GM12878 (cell line): ENCODE measurements at regions not wholly inside any gene's neighbourhood (a gene's known extent, or its start where the extent isn't known, plus 50 kb on each side); places are given as distances from the start of the nearest gene placed in this dataset.

Experiments
- BMI1 ChIP-seq: fragments of 450-650 bp; IDR thresholded peaks from 2 replicates; pipeline ENCODE4 v1.6.1; 2016; ENCODE audit warnings: mild to moderate bottlenecking, moderate library complexity, borderline replicate concordance
- CBX5 ChIP-seq: sonication (generic); IDR thresholded peaks from 2 replicates; pipeline ENCODE4 v1.6.1; 2016; ENCODE audit warnings: low read depth, moderate library complexity, mild to moderate bottlenecking, inconsistent platforms
- CREB1 ChIP-seq: IDR thresholded peaks from 2 replicates; pipeline ENCODE4 v1.6.1; 2012; ENCODE audit warnings: low read depth, mild to moderate bottlenecking, inconsistent platforms
- ESRRA ChIP-seq: IDR thresholded peaks from 2 replicates; pipeline ENCODE4 v1.6.1; 2012; ENCODE audit warnings: mild to moderate bottlenecking, low read length, improper control_type of control experiment
- EZH2 ChIP-seq: IDR thresholded peaks from 2 replicates; pipeline ENCODE4 v1.6.1; 2012; ENCODE audit warnings: low read depth, mild to moderate bottlenecking, control low read depth, inconsistent platforms, low read length, borderline replicate concordance; ENCODE audit not compliant: control insufficient read depth
- POLR2AphosphoS5 ChIP-seq: IDR thresholded peaks from 2 replicates; pipeline ENCODE4 v1.6.1; 2011; ENCODE audit warnings: mild to moderate bottlenecking, low read length, inconsistent platforms
- YY1 ChIP-seq: IDR thresholded peaks from 2 replicates; pipeline ENCODE4 v1.6.1; 2011; ENCODE audit warnings: low read depth, mild to moderate bottlenecking, low read length
- TF ChIP-seq, protein P1 (sequence below): IDR thresholded peaks from 2 replicates; pipeline ENCODE4 v1.6.1; 2012; ENCODE audit warnings: mild to moderate bottlenecking, low read depth, low read length
- TF ChIP-seq, protein P2 (sequence below), 3 experiments: IDR thresholded peaks in 2 of 3; conservative IDR thresholded peaks in 1 of 3; 2 replicates each; pipeline ENCODE4 v1.5.1; 2011; ENCODE audit warnings: low read depth in 3 of 3, low read length in 3 of 3, mild to moderate bottlenecking in 3 of 3, control low read depth in 2 of 3, moderate library complexity in 2 of 3, inconsistent platforms in 1 of 3, mixed read lengths in 1 of 3; ENCODE audit not compliant: control insufficient read depth in 2 of 3, insufficient read depth in 1 of 3; ENCODE audit errors: extremely low read depth in 1 of 3
- TF ChIP-seq, protein P3 (sequence below): IDR thresholded peaks from 2 replicates; pipeline ENCODE4 v1.6.1; 2012; ENCODE audit warnings: low read depth, low read length, improper control_type of control experiment
- TF ChIP-seq, protein P4 (sequence below): fragments of 450-650 bp; IDR thresholded peaks from 2 replicates; pipeline ENCODE4 v1.6.1; 2018; ENCODE audit warnings: borderline replicate concordance, mild to moderate bottlenecking; ENCODE audit not compliant: partially characterized antibody

DNA sequence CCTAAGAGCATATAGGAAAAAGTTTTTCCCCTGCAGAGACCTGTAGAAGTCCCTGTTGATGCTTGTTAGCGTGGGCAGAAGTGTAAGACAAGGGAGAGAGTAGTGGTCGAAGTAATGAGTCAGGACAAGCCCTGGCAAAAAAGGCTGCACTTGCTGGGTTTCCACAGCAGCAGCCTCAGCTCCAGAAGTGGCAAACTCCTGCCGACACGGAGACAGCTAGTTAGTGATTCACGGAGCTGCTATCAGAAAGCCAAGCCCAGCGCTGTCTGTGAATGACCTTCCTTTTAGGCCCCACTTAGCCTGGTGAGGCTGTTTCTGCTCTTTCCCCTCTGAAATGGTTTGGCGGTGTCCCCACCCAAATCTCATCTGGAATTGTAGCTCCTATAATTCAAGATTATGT lies 109.1 kb downstream of the FAM50B start:
- TF ChIP-seq, protein P1, sequence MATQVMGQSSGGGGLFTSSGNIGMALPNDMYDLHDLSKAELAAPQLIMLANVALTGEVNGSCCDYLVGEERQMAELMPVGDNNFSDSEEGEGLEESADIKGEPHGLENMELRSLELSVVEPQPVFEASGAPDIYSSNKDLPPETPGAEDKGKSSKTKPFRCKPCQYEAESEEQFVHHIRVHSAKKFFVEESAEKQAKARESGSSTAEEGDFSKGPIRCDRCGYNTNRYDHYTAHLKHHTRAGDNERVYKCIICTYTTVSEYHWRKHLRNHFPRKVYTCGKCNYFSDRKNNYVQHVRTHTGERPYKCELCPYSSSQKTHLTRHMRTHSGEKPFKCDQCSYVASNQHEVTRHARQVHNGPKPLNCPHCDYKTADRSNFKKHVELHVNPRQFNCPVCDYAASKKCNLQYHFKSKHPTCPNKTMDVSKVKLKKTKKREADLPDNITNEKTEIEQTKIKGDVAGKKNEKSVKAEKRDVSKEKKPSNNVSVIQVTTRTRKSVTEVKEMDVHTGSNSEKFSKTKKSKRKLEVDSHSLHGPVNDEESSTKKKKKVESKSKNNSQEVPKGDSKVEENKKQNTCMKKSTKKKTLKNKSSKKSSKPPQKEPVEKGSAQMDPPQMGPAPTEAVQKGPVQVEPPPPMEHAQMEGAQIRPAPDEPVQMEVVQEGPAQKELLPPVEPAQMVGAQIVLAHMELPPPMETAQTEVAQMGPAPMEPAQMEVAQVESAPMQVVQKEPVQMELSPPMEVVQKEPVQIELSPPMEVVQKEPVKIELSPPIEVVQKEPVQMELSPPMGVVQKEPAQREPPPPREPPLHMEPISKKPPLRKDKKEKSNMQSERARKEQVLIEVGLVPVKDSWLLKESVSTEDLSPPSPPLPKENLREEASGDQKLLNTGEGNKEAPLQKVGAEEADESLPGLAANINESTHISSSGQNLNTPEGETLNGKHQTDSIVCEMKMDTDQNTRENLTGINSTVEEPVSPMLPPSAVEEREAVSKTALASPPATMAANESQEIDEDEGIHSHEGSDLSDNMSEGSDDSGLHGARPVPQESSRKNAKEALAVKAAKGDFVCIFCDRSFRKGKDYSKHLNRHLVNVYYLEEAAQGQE, result no peak
- TF ChIP-seq ESRRA (no peak), CBX5 (no peak), EZH2 (no peak), POLR2AphosphoS5 (no peak), YY1 (no peak), BMI1 (no peak), CREB1 (no peak)
- TF ChIP-seq, protein P2, sequence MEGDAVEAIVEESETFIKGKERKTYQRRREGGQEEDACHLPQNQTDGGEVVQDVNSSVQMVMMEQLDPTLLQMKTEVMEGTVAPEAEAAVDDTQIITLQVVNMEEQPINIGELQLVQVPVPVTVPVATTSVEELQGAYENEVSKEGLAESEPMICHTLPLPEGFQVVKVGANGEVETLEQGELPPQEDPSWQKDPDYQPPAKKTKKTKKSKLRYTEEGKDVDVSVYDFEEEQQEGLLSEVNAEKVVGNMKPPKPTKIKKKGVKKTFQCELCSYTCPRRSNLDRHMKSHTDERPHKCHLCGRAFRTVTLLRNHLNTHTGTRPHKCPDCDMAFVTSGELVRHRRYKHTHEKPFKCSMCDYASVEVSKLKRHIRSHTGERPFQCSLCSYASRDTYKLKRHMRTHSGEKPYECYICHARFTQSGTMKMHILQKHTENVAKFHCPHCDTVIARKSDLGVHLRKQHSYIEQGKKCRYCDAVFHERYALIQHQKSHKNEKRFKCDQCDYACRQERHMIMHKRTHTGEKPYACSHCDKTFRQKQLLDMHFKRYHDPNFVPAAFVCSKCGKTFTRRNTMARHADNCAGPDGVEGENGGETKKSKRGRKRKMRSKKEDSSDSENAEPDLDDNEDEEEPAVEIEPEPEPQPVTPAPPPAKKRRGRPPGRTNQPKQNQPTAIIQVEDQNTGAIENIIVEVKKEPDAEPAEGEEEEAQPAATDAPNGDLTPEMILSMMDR (IDR thresholded peaks at IDR 0.05 in 2 of 3, conservative IDR thresholded peaks at IDR 0.05 in 1 of 3; ENCODE audit: control insufficient read depth in 2 of 3, extremely low read depth in 1 of 3, insufficient read depth in 1 of 3, low read depth in 3 of 3, low read length in 3 of 3), result no peak
- TF ChIP-seq, protein P3, sequence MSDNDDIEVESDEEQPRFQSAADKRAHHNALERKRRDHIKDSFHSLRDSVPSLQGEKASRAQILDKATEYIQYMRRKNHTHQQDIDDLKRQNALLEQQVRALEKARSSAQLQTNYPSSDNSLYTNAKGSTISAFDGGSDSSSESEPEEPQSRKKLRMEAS, result no peak
- TF ChIP-seq, protein P4, sequence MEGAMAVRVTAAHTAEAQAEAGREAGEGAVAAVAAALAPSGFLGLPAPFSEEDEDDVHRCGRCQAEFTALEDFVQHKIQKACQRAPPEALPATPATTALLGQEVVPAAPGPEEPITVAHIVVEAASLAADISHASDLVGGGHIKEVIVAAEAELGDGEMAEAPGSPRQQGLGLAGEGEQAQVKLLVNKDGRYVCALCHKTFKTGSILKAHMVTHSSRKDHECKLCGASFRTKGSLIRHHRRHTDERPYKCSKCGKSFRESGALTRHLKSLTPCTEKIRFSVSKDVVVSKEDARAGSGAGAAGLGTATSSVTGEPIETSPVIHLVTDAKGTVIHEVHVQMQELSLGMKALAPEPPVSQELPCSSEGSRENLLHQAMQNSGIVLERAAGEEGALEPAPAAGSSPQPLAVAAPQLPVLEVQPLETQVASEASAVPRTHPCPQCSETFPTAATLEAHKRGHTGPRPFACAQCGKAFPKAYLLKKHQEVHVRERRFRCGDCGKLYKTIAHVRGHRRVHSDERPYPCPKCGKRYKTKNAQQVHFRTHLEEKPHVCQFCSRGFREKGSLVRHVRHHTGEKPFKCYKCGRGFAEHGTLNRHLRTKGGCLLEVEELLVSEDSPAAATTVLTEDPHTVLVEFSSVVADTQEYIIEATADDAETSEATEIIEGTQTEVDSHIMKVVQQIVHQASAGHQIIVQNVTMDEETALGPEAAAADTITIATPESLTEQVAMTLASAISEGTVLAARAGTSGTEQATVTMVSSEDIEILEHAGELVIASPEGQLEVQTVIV, result no peak
